OCI-LY1 (cell line): ENCODE measurements at regions not wholly inside any gene's neighbourhood (a gene's known extent, or its start where the extent isn't known, plus 50 kb on each side); places are given as distances from the start of the nearest gene placed in this dataset.
"Not testable (repeated sequence)": the region's sequence is repeated elsewhere in the genome, so short reads cannot be mapped to it uniquely, and the experiment has no call there.

ENCODE experiments used
- H2AFZ ChIP-seq: fragments of 200-600 bp; sonication (generic), shearing (Covaris generic); 2 replicates; pipeline ENCODE4 v1.6.0; 2014; ENCODE audit warnings: antibody characterized with exemption, mild to moderate bottlenecking, low read length
- H3F3A ChIP-seq: fragments of 200-600 bp; sonication (generic), shearing (Covaris generic); 2 replicates; pipeline ENCODE4 v1.6.0; 2014; ENCODE audit warnings: mild to moderate bottlenecking, antibody characterized with exemption, low read length, moderate library complexity; ENCODE audit not compliant: insufficient read depth
- H3K27ac ChIP-seq: fragments of 200-600 bp; sonication (generic); 2 replicates; pipeline ENCODE4 v1.5.1; 2014; ENCODE audit warnings: low read length, mixed run types, mild to moderate bottlenecking, low read depth; ENCODE audit not compliant: poor library complexity, severe bottlenecking
- H3K27me3 ChIP-seq: fragments of 200-600 bp; sonication (generic); 2 replicates; pipeline ENCODE4 v1.6.0; 2014; ENCODE audit warnings: antibody characterized with exemption, mild to moderate bottlenecking, low read length, moderate library complexity; ENCODE audit not compliant: insufficient read depth
- H3K36me3 ChIP-seq: fragments of 200-600 bp; sonication (generic); 2 replicates; pipeline ENCODE4 v1.6.1; 2014; ENCODE audit warnings: mild to moderate bottlenecking, antibody characterized with exemption, low read length, moderate library complexity, mixed read lengths; ENCODE audit not compliant: insufficient read depth
- H3K4me1 ChIP-seq: fragments of 200-600 bp; sonication (generic); 2 replicates; pipeline ENCODE4 v1.5.1; 2014; ENCODE audit warnings: mild to moderate bottlenecking, low read length, moderate library complexity; ENCODE audit not compliant: insufficient read depth, severe bottlenecking
- H3K4me2 ChIP-seq: fragments of 200-600 bp; sonication (generic), shearing (Covaris generic); 2 replicates; pipeline ENCODE4 v1.6.1; 2014; ENCODE audit warnings: low read length
- H3K4me3 ChIP-seq: fragments of 200-600 bp; sonication (generic); 2 replicates; pipeline ENCODE4 v1.5.1; 2014; ENCODE audit warnings: low read length, low read depth, mild to moderate bottlenecking, mixed read lengths; ENCODE audit not compliant: poor library complexity, severe bottlenecking
- H3K79me2 ChIP-seq: fragments of 200-600 bp; shearing (Covaris generic); 2 replicates; pipeline ENCODE4 v1.6.1; 2016; ENCODE audit warnings: mixed run types, low read length, mixed read lengths; ENCODE audit not compliant: insufficient read depth
- H3K9ac ChIP-seq: fragments of 200-600 bp; sonication (generic), shearing (Covaris generic); 2 replicates; pipeline ENCODE4 v1.6.1; 2014; ENCODE audit warnings: mild to moderate bottlenecking, low read length, mixed read lengths
- H3K9me2 ChIP-seq: fragments of 200-600 bp; sonication (generic), shearing (Covaris generic); 2 replicates; pipeline ENCODE4 v1.6.1; 2014; ENCODE audit warnings: low read depth, mild to moderate bottlenecking, low read length, mixed read lengths
- H3K9me3 ChIP-seq: fragments of 200-600 bp; shearing (Covaris generic); 2 replicates; pipeline ENCODE4 v1.6.1; 2014; ENCODE audit warnings: low read length, mixed read lengths
- H4K20me1 ChIP-seq: fragments of 200-600 bp; sonication (generic), shearing (Covaris generic); 2 replicates; pipeline ENCODE4 v1.6.0; 2016; ENCODE audit warnings: mild to moderate bottlenecking, low read length; ENCODE audit not compliant: insufficient read depth
- EZH2 ChIP-seq: fragments of 200-600 bp; sonication (generic), shearing (Covaris generic); IDR thresholded peaks from 2 replicates; pipeline ENCODE4 v1.8.0; 2017; ENCODE audit warnings: borderline replicate concordance, mixed run types, mild to moderate bottlenecking, antibody characterized with exemption, low read length, moderate library complexity, mixed read lengths
- TF ChIP-seq, protein P1 (sequence below): fragments of 200-600 bp; sonication (generic), shearing (Covaris generic); IDR thresholded peaks from 2 replicates; pipeline ENCODE4 v1.5.1; 2017; ENCODE audit warnings: mild to moderate bottlenecking, antibody characterized with exemption, low read length, moderate library complexity, mixed read lengths

- not testable (repeated sequence) for H3K79me2 ChIP-seq
These were observed 91.0 kb downstream of the LACC1 start for GRCh38 chr13:43970520-43971242.

DNA sequence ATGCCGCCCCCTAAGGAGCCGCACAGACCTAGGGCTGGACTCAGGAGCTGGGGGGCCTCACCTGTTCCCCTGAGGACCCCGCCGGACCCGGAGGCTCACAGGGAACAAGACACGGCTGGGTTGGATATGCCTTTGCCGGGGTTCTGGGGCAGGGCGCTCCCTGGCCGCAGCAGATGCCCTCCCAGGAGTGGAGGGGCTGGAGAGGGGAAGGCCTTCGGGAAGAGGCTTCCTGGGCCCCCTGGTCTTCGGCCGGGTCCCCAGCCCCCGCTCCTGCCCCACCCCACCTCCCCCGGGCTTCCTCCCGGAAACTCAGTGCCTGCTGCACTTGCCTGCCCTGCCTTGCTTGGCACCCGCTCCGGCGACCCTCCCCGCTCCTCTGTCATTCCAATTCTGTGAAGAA, 91.6 kb downstream of the LACC1 start:
- not testable (repeated sequence) for H3K36me3 ChIP-seq, H3K4me1 ChIP-seq, H3K79me2 ChIP-seq, H3K9me2 ChIP-seq, H3K4me2 ChIP-seq, H3K9ac ChIP-seq, H3K4me3 ChIP-seq, H4K20me1 ChIP-seq, H2AFZ ChIP-seq, H3F3A ChIP-seq, H3K9me3 ChIP-seq, H3K27me3 ChIP-seq, H3K27ac ChIP-seq

More at GRCh38 chr13:43970520-43971242, 91.0 kb downstream of the LACC1 start:
- H3K9ac ChIP-seq, H3K36me3 ChIP-seq, H3K4me3 ChIP-seq, H3F3A ChIP-seq, H3K9me2 ChIP-seq, H3K4me2 ChIP-seq, H3K27ac ChIP-seq, H3K9me3 ChIP-seq, H4K20me1 ChIP-seq, H3K27me3 ChIP-seq, H3K4me1 ChIP-seq, H2AFZ ChIP-seq: not testable (repeated sequence)

DNA sequence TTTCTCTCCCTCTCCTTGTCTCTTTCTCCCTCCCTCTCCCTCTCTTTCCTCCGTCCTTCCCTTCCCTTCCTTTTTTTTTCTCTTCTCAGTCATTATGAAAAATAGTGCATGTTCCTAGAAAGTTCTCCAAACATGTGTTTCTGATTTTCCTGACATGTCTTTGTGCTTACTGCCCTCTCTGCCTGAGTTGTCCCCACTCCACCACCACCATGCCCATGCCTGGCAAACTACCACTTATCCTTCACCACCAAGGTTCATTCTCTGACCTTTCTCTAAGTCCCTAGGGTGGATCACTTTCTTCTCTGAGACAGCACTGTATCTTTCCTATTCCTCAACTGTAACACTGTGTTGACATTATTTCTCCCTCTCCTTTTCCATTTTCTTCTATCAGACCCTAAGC, 98.2 kb downstream of the LACC1 start:
- Histone ChIP-seq H3K4me1 (no peaks in the 10 kb centered on the region), H3K4me2 (no peak overlapping the region), H3K27me3 (no peaks in the 10 kb centered on the region)

GRCh38 chr13:43978688-43979087, 99.0 kb downstream of the LACC1 start:
- Histone ChIP-seq H3K4me2 (no peak overlapping the region), H2AFZ (no peak overlapping the region), H3K4me3 (no peak overlapping the region), H3K9ac (no peak overlapping the region), H3K9me2 (no peaks in the 10 kb centered on the region), H3F3A (no peaks in the 10 kb centered on the region), H3K79me2 (no peaks in the 10 kb centered on the region), H3K4me1 (no peaks in the 10 kb centered on the region), H3K27ac (no peak overlapping the region), H4K20me1 (no peaks in the 10 kb centered on the region), H3K9me3 (no peaks in the 10 kb centered on the region), H3K36me3 (no peaks in the 10 kb centered on the region), H3K27me3 (no peaks in the 10 kb centered on the region)
- TF ChIP-seq, protein P1, sequence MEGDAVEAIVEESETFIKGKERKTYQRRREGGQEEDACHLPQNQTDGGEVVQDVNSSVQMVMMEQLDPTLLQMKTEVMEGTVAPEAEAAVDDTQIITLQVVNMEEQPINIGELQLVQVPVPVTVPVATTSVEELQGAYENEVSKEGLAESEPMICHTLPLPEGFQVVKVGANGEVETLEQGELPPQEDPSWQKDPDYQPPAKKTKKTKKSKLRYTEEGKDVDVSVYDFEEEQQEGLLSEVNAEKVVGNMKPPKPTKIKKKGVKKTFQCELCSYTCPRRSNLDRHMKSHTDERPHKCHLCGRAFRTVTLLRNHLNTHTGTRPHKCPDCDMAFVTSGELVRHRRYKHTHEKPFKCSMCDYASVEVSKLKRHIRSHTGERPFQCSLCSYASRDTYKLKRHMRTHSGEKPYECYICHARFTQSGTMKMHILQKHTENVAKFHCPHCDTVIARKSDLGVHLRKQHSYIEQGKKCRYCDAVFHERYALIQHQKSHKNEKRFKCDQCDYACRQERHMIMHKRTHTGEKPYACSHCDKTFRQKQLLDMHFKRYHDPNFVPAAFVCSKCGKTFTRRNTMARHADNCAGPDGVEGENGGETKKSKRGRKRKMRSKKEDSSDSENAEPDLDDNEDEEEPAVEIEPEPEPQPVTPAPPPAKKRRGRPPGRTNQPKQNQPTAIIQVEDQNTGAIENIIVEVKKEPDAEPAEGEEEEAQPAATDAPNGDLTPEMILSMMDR, result no peak
- TF ChIP-seq EZH2, result no peak

More for the DNA sequence above, 98.2 kb downstream of the LACC1 start:
- no peaks in the 10 kb centered on the region for H3K9me2 ChIP-seq
- H3K36me3 ChIP-seq, result no peaks in the 10 kb centered on the region
- no peak overlapping the region for H3K27ac ChIP-seq
- H2AFZ ChIP-seq, result no peak overlapping the region
- H3K9ac ChIP-seq, result no peak overlapping the region
- H3K9me3 ChIP-seq, result no peaks in the 10 kb centered on the region
- no peaks in the 10 kb centered on the region for H4K20me1 ChIP-seq
- H3K79me2 ChIP-seq, result no peaks in the 10 kb centered on the region
- no peaks in the 10 kb centered on the region for H3F3A ChIP-seq
- no peak overlapping the region for H3K4me3 ChIP-seq
- no peak for TF ChIP-seq EZH2
- TF ChIP-seq, protein P1, result no peak
